GM12874 (cell line): ENCODE measurements at regions not wholly inside any gene's neighbourhood (a gene's known extent, or its start where the extent isn't known, plus 50 kb on each side); places are given as distances from the start of the nearest gene placed in this dataset.

Experiments
- CTCF ChIP-seq: IDR thresholded peaks from 2 replicates; pipeline ENCODE4 v1.5.1; 2011; ENCODE audit warnings: low read depth, mild to moderate bottlenecking, control low read depth, low read length, moderate library complexity; ENCODE audit not compliant: insufficient read depth

GRCh38 chr3:35322070-35322469, 317.3 kb upstream of the ARPP21 start:
- no peak for TF ChIP-seq CTCF

- no peak for TF ChIP-seq CTCF
Measured at GRCh38 chr3:35335703-35336102, 303.6 kb upstream of the ARPP21 start.

- no peak for TF ChIP-seq CTCF
Measured at GRCh38 chr3:35336601-35337000, 302.7 kb upstream of the ARPP21 start.

- no peak for TF ChIP-seq CTCF
Measured at GRCh38 chr3:35338186-35338585, 301.1 kb upstream of the ARPP21 start.

GRCh38 chr3:35380196-35380595, 259.1 kb upstream of the ARPP21 start:
- TF ChIP-seq CTCF = no peak

- no peak for TF ChIP-seq CTCF
Measured at GRCh38 chr3:35383216-35383615, 256.1 kb upstream of the ARPP21 start.

- no peak for TF ChIP-seq CTCF
Measured at GRCh38 chr3:35383719-35384555, 255.4 kb upstream of the ARPP21 start.
